H1 (cell line): ENCODE measurements at regions not wholly inside any gene's neighbourhood (a gene's known extent, or its start where the extent isn't known, plus 50 kb on each side); places are given as distances from the start of the nearest gene placed in this dataset.

ENCODE experiments used
- CTCF ChIA-PET: fragments of 300-600 bp; sonication (Branson Sonifier 250); formaldehyde crosslinking; loops from one replicate; lab custom pipeline; 2021; ENCODE audit not compliant: partially characterized antibody; lab: Charles Lee
- POLR2A ChIA-PET: fragments of 300-600 bp; sonication (Branson Sonifier 250); formaldehyde crosslinking; loops from one replicate; lab custom pipeline; 2021; ENCODE audit warnings: inconsistent platforms; ENCODE audit not compliant: partially characterized antibody; lab: Charles Lee
- DNase-seq, 2 experiments: peaks; one replicate each; pipeline versions ENCODE4 v3.0.0 to v3.0.0-alpha.2; 2010 to 2022; ENCODE audit warnings: low spot score in 2 of 2, low read depth in 1 of 2, mixed read lengths in 1 of 2
- FAIRE-seq: peaks from 2 replicates; lab custom pipeline; 2011; peaks lifted over from hg19 to GRCh38; lab: Jason Lieb, UNC
- H2AFZ ChIP-seq: 2 replicates; pipeline ENCODE4 v1.8.1; 2012; ENCODE audit warnings: low read length, inconsistent platforms
- H2AK5ac ChIP-seq: 2 replicates; pipeline ENCODE4 v1.6.1; 2013; ENCODE audit warnings: low read depth, low read length
- H2BK120ac ChIP-seq: replicated peaks from 2 replicates; pipeline ENCODE3; 2013; ENCODE audit warnings: low read depth, low read length, inconsistent platforms
- H2BK12ac ChIP-seq: 2 replicates; pipeline ENCODE4 v1.6.1; 2013; ENCODE audit warnings: low read depth, low read length
- H2BK15ac ChIP-seq: 2 replicates; pipeline ENCODE4 v1.6.1; 2013; ENCODE audit warnings: low read length
- H2BK20ac ChIP-seq: 2 replicates; pipeline ENCODE4 v1.6.1; 2013; ENCODE audit warnings: low read length
- H2BK5ac ChIP-seq: 2 replicates; pipeline ENCODE4 v1.6.1; 2013; ENCODE audit warnings: low read depth, low read length
- H3K14ac ChIP-seq: 2 replicates; pipeline ENCODE4 v1.6.1; 2013; ENCODE audit warnings: inconsistent platforms; ENCODE audit not compliant: insufficient read length
- H3K18ac ChIP-seq: 2 replicates; pipeline ENCODE4 v1.6.1; 2013; ENCODE audit warnings: low read length; ENCODE audit errors: extremely low read depth
- H3K23ac ChIP-seq: 2 replicates; pipeline ENCODE4 v1.6.1; 2013; ENCODE audit warnings: inconsistent platforms; ENCODE audit not compliant: insufficient read length
- H3K23me2 ChIP-seq: 2 replicates; pipeline ENCODE4 v1.6.1; 2013; ENCODE audit warnings: low read depth, low read length
- H3K27ac ChIP-seq: 2 replicates; pipeline ENCODE4 v1.6.1; 2011; ENCODE audit warnings: low read depth, low read length, inconsistent platforms
- H3K27me3 ChIP-seq, 4 experiments: replicated peaks in 1 of 4; 1 replicate in 1 of 4; 2 replicates in 3 of 4; pipeline versions ENCODE4 v1.6.1 to v1.8.1; 2011 to 2013; ENCODE audit warnings: low read length in 3 of 4, mild to moderate bottlenecking in 3 of 4, inconsistent platforms in 2 of 4, mixed read lengths in 2 of 4, moderate library complexity in 1 of 4; ENCODE audit not compliant: control insufficient read depth in 3 of 4, insufficient read depth in 3 of 4; ENCODE audit errors: extremely low read depth in 1 of 4
- H3K36me3 ChIP-seq, 4 experiments: 2 replicates each; pipeline versions ENCODE4 v1.6.1 to v1.8.1; 2011 to 2013; ENCODE audit warnings: mild to moderate bottlenecking in 4 of 4, low read length in 3 of 4, moderate library complexity in 2 of 4, control low read depth in 1 of 4, inconsistent platforms in 1 of 4; ENCODE audit not compliant: insufficient read depth in 4 of 4, control insufficient read depth in 2 of 4
- H3K4ac ChIP-seq: replicated peaks from 2 replicates; pipeline ENCODE3; 2013; ENCODE audit warnings: low read length, low read depth, mixed read lengths, inconsistent platforms; ENCODE audit not compliant: insufficient read length
- H3K4me1 ChIP-seq, 4 experiments: replicated peaks in 1 of 4; 1 replicate in 1 of 4; 2 replicates in 3 of 4; pipeline versions ENCODE4 v1.6.1 to v1.8.1; 2011 to 2013; ENCODE audit warnings: low read length in 3 of 4, inconsistent platforms in 2 of 4, mixed read lengths in 1 of 4; ENCODE audit not compliant: insufficient read depth in 4 of 4, control insufficient read depth in 3 of 4
- H3K4me2 ChIP-seq, 2 experiments: 2 replicates each; pipeline versions ENCODE4 v1.6.1 to v1.8.1; 2011 to 2013; ENCODE audit warnings: low read depth in 2 of 2, low read length in 2 of 2, control low read depth in 1 of 2, inconsistent platforms in 1 of 2, mild to moderate bottlenecking in 1 of 2; ENCODE audit not compliant: insufficient read depth in 1 of 2
- H3K4me3 ChIP-seq, 4 experiments: fragments of 200-600, 300-600 bp in 1 of 4; sonication (generic), shearing (Covaris generic), sonication (Bioruptor Twin) in 1 of 4; 2 replicates each; pipeline versions ENCODE4 v1.5.1 to v1.8.1; 2011 to 2016; ENCODE audit warnings: low read length in 4 of 4, low read depth in 3 of 4, control low read depth in 2 of 4, inconsistent platforms in 2 of 4, mild to moderate bottlenecking in 2 of 4, mixed read lengths in 1 of 4, moderate library complexity in 1 of 4; ENCODE audit not compliant: insufficient read depth in 2 of 4; ENCODE audit errors: extremely low read depth in 1 of 4
- H3K56ac ChIP-seq: replicated peaks from 2 replicates; pipeline ENCODE3; 2013; ENCODE audit warnings: low read depth, mild to moderate bottlenecking, mixed read lengths, low read length, inconsistent platforms; ENCODE audit not compliant: insufficient read length
- H3K79me1 ChIP-seq: 2 replicates; pipeline ENCODE4 v1.6.1; 2013; ENCODE audit warnings: low read depth, low read length, control low read depth
- H3K79me2 ChIP-seq, 2 experiments: 2 replicates each; pipeline versions ENCODE4 v1.6.1 to v1.8.1; 2012 to 2013; ENCODE audit warnings: low read length in 2 of 2, mild to moderate bottlenecking in 2 of 2, inconsistent platforms in 1 of 2; ENCODE audit not compliant: insufficient read depth in 2 of 2, control insufficient read depth in 1 of 2
- H3K9ac ChIP-seq, 4 experiments: replicated peaks in 1 of 4; 1 replicate in 1 of 4; 2 replicates in 3 of 4; pipeline versions ENCODE4 v1.6.1 to v1.8.1; 2011 to 2013; ENCODE audit warnings: low read depth in 3 of 4, low read length in 3 of 4, control low read depth in 2 of 4, mild to moderate bottlenecking in 2 of 4, moderate library complexity in 2 of 4, inconsistent platforms in 1 of 4; ENCODE audit errors: extremely low read depth in 1 of 4
- H3K9me3 ChIP-seq, 2 experiments: 2 replicates each; pipeline versions ENCODE4 v1.6.1 to v1.8.1; 2012 to 2013; ENCODE audit warnings: mild to moderate bottlenecking in 2 of 2, moderate library complexity in 2 of 2, control low read depth in 1 of 2, inconsistent platforms in 1 of 2, low read depth in 1 of 2, low read length in 1 of 2, mixed read lengths in 1 of 2; ENCODE audit not compliant: insufficient read depth in 2 of 2
- H4K20me1 ChIP-seq, 2 experiments: replicated peaks in 1 of 2; 2 replicates each; pipeline versions ENCODE3 to v1.8.1; 2011 to 2013; ENCODE audit warnings: inconsistent platforms in 2 of 2, low read length in 2 of 2, mild to moderate bottlenecking in 1 of 2; ENCODE audit not compliant: insufficient read depth in 2 of 2, control insufficient read depth in 1 of 2
- H4K5ac ChIP-seq: 2 replicates; pipeline ENCODE4 v1.6.1; 2013; ENCODE audit warnings: low read length, low read depth, mixed read lengths, inconsistent platforms; ENCODE audit not compliant: insufficient read length
- H4K8ac ChIP-seq: 2 replicates; pipeline ENCODE4 v1.8.0; 2013; ENCODE audit warnings: mild to moderate bottlenecking, moderate library complexity, low read length, inconsistent platforms; ENCODE audit not compliant: insufficient read depth; ENCODE audit errors: extremely low read depth
- H4K91ac ChIP-seq: replicated peaks from 2 replicates; pipeline ENCODE3; 2013; ENCODE audit warnings: low read length, mixed read lengths, inconsistent platforms; ENCODE audit not compliant: insufficient read length
- TBP ChIP-seq: IDR thresholded peaks from 2 replicates; pipeline ENCODE4 v1.6.1; 2011; ENCODE audit warnings: low read depth, low read length, improper control_type of control experiment
- WGBS, 2 experiments: shearing (Covaris generic) in 1 of 2; methylation state at CpG; one replicate each; pipeline versions ENCODE4 v1.1.6 to v1.1.7; 2013 to 2015; ENCODE audit warnings: low lambda C conversion rate in 2 of 2, mixed read lengths in 2 of 2, inconsistent platforms in 1 of 2, low coverage in 1 of 2, missing lambda C conversion rate in 1 of 2; ENCODE audit not compliant: insufficient replicate concordance in 2 of 2, insufficient coverage in 1 of 2, insufficient read length in 1 of 2; ENCODE audit errors: extremely low coverage in 1 of 2, missing lambda C conversion rate in 1 of 2; 5-methylcytosine and 5-hydroxymethylcytosine counted together
- TF ChIP-seq, protein P1 (sequence below), 3 experiments: IDR thresholded peaks; 1 replicate in 2 of 3; 2 replicates in 1 of 3; pipeline versions ENCODE4 v1.5.1 to v1.6.1; 2011; ENCODE audit warnings: low read length in 3 of 3, mild to moderate bottlenecking in 3 of 3, inconsistent platforms in 2 of 3, low read depth in 1 of 3, moderate library complexity in 1 of 3; ENCODE audit not compliant: insufficient read depth in 1 of 3; ENCODE audit errors: control extremely low read depth in 1 of 3

DNA sequence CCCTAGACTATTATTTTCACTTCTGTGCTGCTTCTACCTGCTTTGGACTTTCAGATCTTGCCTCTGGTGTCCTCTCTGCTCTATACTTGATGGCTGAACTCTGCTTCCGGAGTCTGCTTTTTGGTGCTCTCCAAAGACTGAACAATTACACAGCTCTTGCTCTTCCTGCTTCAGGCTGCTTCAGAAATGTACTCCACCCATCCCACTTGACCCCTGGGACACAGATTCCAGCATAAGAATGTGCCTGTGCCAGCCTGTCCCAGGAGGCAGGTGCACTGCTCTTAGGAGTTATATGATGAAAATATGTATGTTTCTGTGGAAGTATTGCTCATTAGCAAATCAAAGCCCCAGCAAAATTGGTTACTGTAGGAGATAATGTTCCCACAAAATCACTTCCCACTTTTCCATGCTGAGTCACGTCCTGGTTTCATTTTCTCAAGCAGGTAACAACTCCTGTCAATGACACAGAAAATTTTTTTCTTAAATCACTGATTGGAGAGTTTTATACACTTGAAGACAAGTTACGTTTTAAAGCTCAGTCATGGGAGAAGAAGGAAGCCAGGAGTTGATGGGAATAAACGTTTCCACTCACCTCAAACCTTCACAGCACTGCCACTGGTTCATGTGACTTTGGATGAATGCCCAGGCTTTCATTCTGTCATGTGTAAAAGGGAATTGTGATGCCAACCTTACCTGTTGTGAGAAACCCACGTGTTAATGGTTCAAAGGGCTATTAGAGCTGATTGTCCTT lies 239.4 kb upstream of the ZPLD1 start:
- H3K27me3 ChIP-seq = peaks cover 0 to 2% (median 0%) of the 10 kb centered on the region in 4 experiments; a peak in 2 of 7 replicates
- H2BK15ac ChIP-seq = no peak overlapping the region
- H3K9me3 ChIP-seq = no peaks in the 10 kb centered on the region
- H3K14ac ChIP-seq = no peak overlapping the region
- no peak overlapping the region for H2BK20ac ChIP-seq
- no peak overlapping the region for H3K4me2 ChIP-seq
- H3K4me1 ChIP-seq = no peaks in the 10 kb centered on the region
- no peak overlapping the region for H2BK5ac ChIP-seq
- no peaks in the 10 kb centered on the region for H3K36me3 ChIP-seq
- POLR2A ChIA-PET = no interaction called here
- H3K23ac ChIP-seq = no peak overlapping the region
- H3K23me2 ChIP-seq = no peaks in the 10 kb centered on the region
- no peaks in the 10 kb centered on the region for H3K79me1 ChIP-seq
- H3K56ac ChIP-seq = no peak overlapping the region
- WGBS, 2 experiments = 86% methylated on average over 5 of the region's 5 CpGs; no CpG with 5 or more reads in 1 of the 2 experiments
- no peaks in the 10 kb centered on the region for H3K79me2 ChIP-seq
- H2BK12ac ChIP-seq = no peak overlapping the region
- H2AFZ ChIP-seq = no peak overlapping the region; the same call in 1 of the 2 replicates
- no peak overlapping the region for H4K91ac ChIP-seq
- no peak overlapping the region for H4K8ac ChIP-seq
- DNase-seq = no peak
- no peaks in the 10 kb centered on the region for H4K20me1 ChIP-seq
- no peak overlapping the region for H3K4me3 ChIP-seq
- CTCF ChIA-PET = interaction anchor here (1.0 kb wide), 1 partner anchor 34 kb away, joined by 5 read pairs; no protein-coding TSS in a partner anchor
- no peak overlapping the region for H3K27ac ChIP-seq
- H2AK5ac ChIP-seq = no peak overlapping the region
- H4K5ac ChIP-seq = no peak overlapping the region
- H3K4ac ChIP-seq = no peak overlapping the region
- FAIRE-seq = no peak
- H3K18ac ChIP-seq = no peak overlapping the region
- no peak overlapping the region for H3K9ac ChIP-seq
- no peak overlapping the region for H2BK120ac ChIP-seq
- TF ChIP-seq TBP = no peak
- TF ChIP-seq, protein P1, sequence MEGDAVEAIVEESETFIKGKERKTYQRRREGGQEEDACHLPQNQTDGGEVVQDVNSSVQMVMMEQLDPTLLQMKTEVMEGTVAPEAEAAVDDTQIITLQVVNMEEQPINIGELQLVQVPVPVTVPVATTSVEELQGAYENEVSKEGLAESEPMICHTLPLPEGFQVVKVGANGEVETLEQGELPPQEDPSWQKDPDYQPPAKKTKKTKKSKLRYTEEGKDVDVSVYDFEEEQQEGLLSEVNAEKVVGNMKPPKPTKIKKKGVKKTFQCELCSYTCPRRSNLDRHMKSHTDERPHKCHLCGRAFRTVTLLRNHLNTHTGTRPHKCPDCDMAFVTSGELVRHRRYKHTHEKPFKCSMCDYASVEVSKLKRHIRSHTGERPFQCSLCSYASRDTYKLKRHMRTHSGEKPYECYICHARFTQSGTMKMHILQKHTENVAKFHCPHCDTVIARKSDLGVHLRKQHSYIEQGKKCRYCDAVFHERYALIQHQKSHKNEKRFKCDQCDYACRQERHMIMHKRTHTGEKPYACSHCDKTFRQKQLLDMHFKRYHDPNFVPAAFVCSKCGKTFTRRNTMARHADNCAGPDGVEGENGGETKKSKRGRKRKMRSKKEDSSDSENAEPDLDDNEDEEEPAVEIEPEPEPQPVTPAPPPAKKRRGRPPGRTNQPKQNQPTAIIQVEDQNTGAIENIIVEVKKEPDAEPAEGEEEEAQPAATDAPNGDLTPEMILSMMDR (IDR thresholded peaks at IDR 0.05; ENCODE audit: control extremely low read depth in 1 of 3, insufficient read depth in 1 of 3, low read depth in 1 of 3, low read length in 3 of 3) = no peak
